AG09309 (cell line): ENCODE measurements at regions not wholly inside any gene's neighbourhood (a gene's known extent, or its start where the extent isn't known, plus 50 kb on each side); places are given as distances from the start of the nearest gene placed in this dataset.

Experiments used
- DNase-seq: peaks from one replicate; pipeline ENCODE4 v3.0.0-alpha.2; 2010; ENCODE audit warnings: low read depth
- H3K4me3 ChIP-seq: 2 replicates; pipeline ENCODE4 v1.5.1; 2011; ENCODE audit warnings: mild to moderate bottlenecking, low read depth, low read length, moderate library complexity; ENCODE audit not compliant: control insufficient read depth
- CTCF ChIP-seq: IDR thresholded peaks from 2 replicates; pipeline ENCODE4 v1.5.1; 2011; ENCODE audit warnings: mild to moderate bottlenecking, low read depth, low read length, inconsistent platforms; ENCODE audit not compliant: insufficient read depth, control insufficient read depth; ENCODE audit errors: missing control alignments

GRCh38 chr15:45763170-45763869, 128.5 kb downstream of the SQOR start:
- no peak for DNase-seq
- no peak overlapping the region for H3K4me3 ChIP-seq
- TF ChIP-seq CTCF, result no peak

GRCh38 chr15:45773149-45773548, 138.3 kb downstream of the SQOR start:
- no peak overlapping the region for H3K4me3 ChIP-seq
- DNase-seq, result no peak

GRCh38 chr15:45776772-45777171, 141.9 kb downstream of the SQOR start:
- no peak for TF ChIP-seq CTCF
- DNase-seq, result no peak
- H3K4me3 ChIP-seq, result no peak overlapping the region

More at GRCh38 chr15:45773149-45773548, 138.3 kb downstream of the SQOR start:
- TF ChIP-seq CTCF, result no peak

- no peak for DNase-seq
- no peak for TF ChIP-seq CTCF
- H3K4me3 ChIP-seq, result no peak overlapping the region
Measured at GRCh38 chr15:45777781-45778180, 143.0 kb downstream of the SQOR start.

- no peak for DNase-seq
- TF ChIP-seq CTCF, result no peak
Measured at GRCh38 chr15:45780352-45780751, 145.5 kb downstream of the SQOR start.

GRCh38 chr15:45784656-45785055, 149.8 kb downstream of the SQOR start:
- H3K4me3 ChIP-seq, result no peak overlapping the region
- TF ChIP-seq CTCF, result no peak
- no peak for DNase-seq

More at GRCh38 chr15:45780352-45780751, 145.5 kb downstream of the SQOR start:
- no peak overlapping the region for H3K4me3 ChIP-seq
